K562 (cell line): ENCODE measurements at regions not wholly inside any gene's neighbourhood (a gene's known extent, or its start where the extent isn't known, plus 50 kb on each side); places are given as distances from the start of the nearest gene placed in this dataset.

Source experiments
- ATAC-seq: fragments of 200-7000 bp; cut with Tn5 transposase; 3 replicates; pipeline ENCODE4 v1.9.1; 2020; ENCODE audit warnings: moderate library complexity
- BruUV-seq: library from RNA; stranded (reverse); fragments of 400-500 nt; replicated peaks from 2 replicates; lab custom pipeline; 2021; lab: Mats Ljungman, UMichigan
- CTCF ChIA-PET: fragments of 300-600 bp; formaldehyde crosslinking; extraction: SDS; loops from one replicate; lab custom pipeline; 2021; ENCODE audit warnings: low intra/inter-chr PET ratio; lab: Yijun Ruan, JAX
- POLR2A ChIA-PET: fragments of 300-600, 350-650 bp; sonication (Branson Sonifier 250); formaldehyde crosslinking; extraction: SDS; loops from one replicate; lab custom pipeline; 2021; ENCODE audit warnings: antibody characterized with exemption, inconsistent platforms; lab: Yijun Ruan, JAX
- DNase-seq, 4 experiments: peaks; one replicate each; pipeline versions ENCODE4 v3.0.0 to v3.0.0-alpha.2; 2011 to 2018; ENCODE audit warnings: low spot score in 3 of 4, mixed read lengths in 3 of 4; ENCODE audit errors: extremely low read depth in 1 of 4
- FAIRE-seq: peaks from 2 replicates; lab custom pipeline; 2011; peaks lifted over from hg19 to GRCh38; lab: Jason Lieb, UNC
- H2AFZ ChIP-seq: 2 replicates; pipeline ENCODE4 v1.6.0; 2011; ENCODE audit warnings: low read depth, low read length, control low read depth, inconsistent platforms
- H3K27ac ChIP-seq: fragments of 200-600 bp; 3 replicates; pipeline ENCODE4 v1.8.0; 2011; ENCODE audit warnings: low read depth, mild to moderate bottlenecking, control low read depth, inconsistent platforms, low read length, moderate library complexity, mixed read lengths; ENCODE audit errors: extremely low read depth
- H3K27me3 ChIP-seq, 2 experiments: fragments of 300-600 bp in 1 of 2; 2 replicates in 1 of 2; 3 replicates in 1 of 2; pipeline versions ENCODE4 v1.6.0 to v1.8.0; 2011; ENCODE audit warnings: inconsistent platforms in 2 of 2, low read length in 2 of 2, mild to moderate bottlenecking in 1 of 2, mixed read lengths in 1 of 2, moderate library complexity in 1 of 2; ENCODE audit not compliant: control insufficient read depth in 2 of 2, insufficient read depth in 2 of 2
- H3K36me3 ChIP-seq: fragments of 300-600 bp; 3 replicates; pipeline ENCODE4 v1.8.0; 2011; ENCODE audit warnings: mild to moderate bottlenecking, low read length, inconsistent platforms; ENCODE audit not compliant: control insufficient read depth, insufficient read depth
- H3K4me1 ChIP-seq, 2 experiments: fragments of 200-600 bp in 1 of 2; replicated peaks in 1 of 2; 2 replicates in 1 of 2; 3 replicates in 1 of 2; pipeline versions ENCODE4 v1.5.1 to v1.8.0; 2011; ENCODE audit warnings: inconsistent platforms in 2 of 2, low read length in 2 of 2, mild to moderate bottlenecking in 1 of 2, mixed read lengths in 1 of 2, moderate library complexity in 1 of 2; ENCODE audit not compliant: control insufficient read depth in 2 of 2, insufficient read depth in 2 of 2
- H3K4me2 ChIP-seq: 2 replicates; pipeline ENCODE4 v1.6.1; 2011; ENCODE audit warnings: low read length, control low read depth, inconsistent platforms, mixed read lengths; ENCODE audit not compliant: insufficient read depth
- H3K4me3 ChIP-seq: fragments of 200-600 bp; sonication (generic), shearing (Covaris generic); 2 replicates; pipeline ENCODE4 v1.5.1; 2016; ENCODE audit warnings: control low read depth, inconsistent platforms
- H3K79me2 ChIP-seq: fragments of 200-600 bp; 3 replicates; pipeline ENCODE4 v1.8.0; 2011; ENCODE audit warnings: low read length, inconsistent platforms; ENCODE audit not compliant: control insufficient read depth, insufficient read depth
- H3K9ac ChIP-seq, 2 experiments: 2 replicates each; pipeline versions ENCODE4 v1.6.0 to v1.6.1; 2011; ENCODE audit warnings: low read depth in 2 of 2, low read length in 2 of 2, control low read depth in 1 of 2, inconsistent platforms in 1 of 2, mild to moderate bottlenecking in 1 of 2, mixed read lengths in 1 of 2; ENCODE audit not compliant: insufficient read depth in 1 of 2
- H3K9me1 ChIP-seq: one replicate; pipeline ENCODE4 v1.6.0; 2011; ENCODE audit warnings: inconsistent platforms, mild to moderate bottlenecking, low read length, moderate library complexity; ENCODE audit not compliant: control insufficient read depth, insufficient read depth
- H3K9me3 ChIP-seq: replicated peaks from 2 replicates; pipeline ENCODE4 v1.5.1; 2011; ENCODE audit warnings: low read depth, low read length, inconsistent platforms; ENCODE audit not compliant: control insufficient read depth, insufficient read depth
- H4K20me1 ChIP-seq: replicated peaks from 2 replicates; pipeline ENCODE4 v1.6.1; 2011; ENCODE audit warnings: low read length, inconsistent platforms, mixed read lengths; ENCODE audit not compliant: control insufficient read depth, insufficient read depth
- CBFA2T2 ChIP-seq: fragments of 450-650 bp; conservative IDR thresholded peaks from 2 replicates; pipeline ENCODE4 v1.6.1; 2017; ENCODE audit warnings: mild to moderate bottlenecking
- HNRNPK ChIP-seq: fragments of 200-400 bp; formaldehyde crosslinking; IDR thresholded peaks from one replicate; pipeline ENCODE4 v1.6.1; 2018; ENCODE audit warnings: mild to moderate bottlenecking, low read depth, low read length; ENCODE audit not compliant: poor library complexity, severe bottlenecking
- KAT8 ChIP-seq: fragments of 450-650 bp; IDR thresholded peaks from 2 replicates; pipeline ENCODE4 v1.6.1; 2016; ENCODE audit warnings: low read depth, mild to moderate bottlenecking
- MCM5 ChIP-seq: fragments of 450-650 bp; IDR thresholded peaks from 2 replicates; pipeline ENCODE4 v1.6.1; 2016; ENCODE audit warnings: low read depth
- RAD21 ChIP-seq, 2 experiments: fragments of 250-450 bp in 1 of 2; fragments of 450-650 bp in 1 of 2; sonication (Bioruptor Pico) in 1 of 2; formaldehyde crosslinking in 1 of 2; IDR thresholded peaks in 1 of 2; conservative IDR thresholded peaks in 1 of 2; 2 replicates each; pipeline versions ENCODE4 v1.4.0 to v1.8.0; 2020 to 2022; ENCODE audit warnings: mild to moderate bottlenecking in 2 of 2, moderate library complexity in 1 of 2
- SMC3 ChIP-seq: conservative IDR thresholded peaks from 2 replicates; pipeline ENCODE4 v1.6.1; 2011; ENCODE audit warnings: low read depth, low read length, improper control_type of control experiment; ENCODE audit not compliant: insufficient read depth
- WGBS: fragments of 100-300 bp; shearing (Covaris generic); methylation state at CpG from one replicate; pipeline ENCODE4 v1.1.6; 2016; ENCODE audit warnings: low coverage, mixed read lengths; ENCODE audit not compliant: insufficient coverage; ENCODE audit errors: missing lambda C conversion rate; 5-methylcytosine and 5-hydroxymethylcytosine counted together
- in situ Hi-C: fragments of 300-500 bp; cut with MboI; formaldehyde crosslinking; loops from 4 replicates; pipeline ENCODE4 v1.15.0; 2018; ENCODE audit warnings: inconsistent platforms, mixed read lengths
- intact Hi-C: fragments of 100-400 bp; cut with micrococcal nuclease; formaldehyde crosslinking; loops from 2 replicates; pipeline ENCODE4 v1.14.2; 2022
- TF ChIP-seq, protein P1 (sequence below), 3 experiments: IDR thresholded peaks in 2 of 3; conservative IDR thresholded peaks in 1 of 3; 2 replicates each; pipeline ENCODE4 v1.5.1; 2011 to 2012; ENCODE audit warnings: low read length in 3 of 3, mild to moderate bottlenecking in 3 of 3, control low read depth in 2 of 3, improper control_type of control experiment in 1 of 3, inconsistent platforms in 1 of 3, low read depth in 1 of 3, mixed read lengths in 1 of 3, moderate library complexity in 1 of 3; ENCODE audit not compliant: insufficient read depth in 2 of 3

DNA sequence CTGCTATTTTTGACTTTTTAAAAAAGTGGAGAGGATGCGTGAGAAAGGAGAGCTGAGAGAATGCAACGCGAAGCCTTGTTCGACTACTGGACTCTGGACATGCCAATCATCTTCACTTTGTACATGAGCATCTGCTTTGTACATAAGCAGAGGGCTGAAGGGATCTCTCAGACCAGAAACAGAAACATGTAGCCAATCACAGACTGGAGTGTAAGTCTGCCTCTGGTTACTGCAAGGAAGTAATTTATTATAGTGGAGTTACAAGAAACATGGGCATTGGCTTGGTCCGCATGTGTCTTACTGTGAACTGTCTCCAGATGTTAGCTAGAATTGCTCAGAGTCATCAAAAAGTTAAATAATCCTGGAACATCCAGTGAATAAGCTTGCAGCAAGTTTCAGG, 190.0 kb upstream of the GRAMD2B start:
- Histone ChIP-seq H4K20me1 (no peaks in the 10 kb centered on the region), H3K4me2 (no peak overlapping the region), H3K4me1 (no peaks in the 10 kb centered on the region), H3K27me3 (no peaks in the 10 kb centered on the region), H3K9me1 (no peaks in the 10 kb centered on the region), H3K4me3 (no peak overlapping the region), H2AFZ (no peak overlapping the region), H3K36me3 (no peaks in the 10 kb centered on the region), H3K9ac (no peak overlapping the region), H3K79me2 (no peaks in the 10 kb centered on the region), H3K9me3 (no peaks in the 10 kb centered on the region), H3K27ac (no peak overlapping the region)
- in situ Hi-C loops (no loop called here), intact Hi-C loops (loop anchor here (5.0 kb wide), 1 partner anchor 304 kb away; no protein-coding TSS in a partner anchor)
- ChIA-PET CTCF (no interaction called here), POLR2A (no interaction called here)
- BruUV-seq, result no TSS peak
- FAIRE-seq (no peak), ATAC-seq (no peak), DNase-seq (no peak)
- WGBS, result 4% methylated on average over 5 of the region's 5 CpGs
- TF ChIP-seq HNRNPK (no peak), MCM5 (no peak), KAT8 (no peak)

DNA sequence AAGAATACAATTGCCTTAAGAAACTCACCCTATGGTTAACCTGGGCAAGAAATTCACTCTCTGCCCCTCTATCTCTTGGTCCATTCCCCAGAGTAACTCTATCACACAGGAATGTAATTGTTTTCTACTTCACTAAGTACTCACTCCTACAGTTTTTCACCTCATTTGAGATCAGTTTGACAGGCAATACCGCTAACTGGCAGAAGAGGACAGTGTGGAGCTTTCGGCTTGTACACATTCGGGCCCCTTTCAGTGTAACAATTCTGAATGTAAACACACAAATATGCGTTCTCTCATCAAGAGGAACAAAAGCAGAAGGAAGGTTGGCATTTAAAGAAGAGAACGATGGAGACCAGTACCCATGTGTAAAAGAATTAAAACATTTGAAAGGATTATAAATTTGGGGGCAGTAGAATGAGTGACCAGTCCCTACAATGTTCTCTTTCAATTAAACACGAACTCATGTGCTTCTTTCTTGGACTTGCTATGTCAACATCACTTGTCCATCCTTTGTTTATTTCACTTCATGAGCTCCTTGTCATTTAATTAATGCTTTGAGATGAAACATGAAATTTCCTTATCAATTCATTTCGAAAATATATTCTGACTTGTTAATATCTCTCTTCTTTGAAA, 188.5 kb upstream of the GRAMD2B start:
- CTCF ChIA-PET, result no interaction called here
- H3K27me3 ChIP-seq, result no peaks in the 10 kb centered on the region
- no peak for TF ChIP-seq SMC3
- TF ChIP-seq RAD21 (CRISPR knock-in tag; conservative IDR thresholded peaks at IDR 0.05 in 1 of 2, IDR thresholded peaks at IDR 0.05 in 1 of 2), result peak in 1 of 2 experiments; percentile 39; a peak in 1 of 4 replicates
- no peak for TF ChIP-seq CBFA2T2
- TF ChIP-seq, protein P1, sequence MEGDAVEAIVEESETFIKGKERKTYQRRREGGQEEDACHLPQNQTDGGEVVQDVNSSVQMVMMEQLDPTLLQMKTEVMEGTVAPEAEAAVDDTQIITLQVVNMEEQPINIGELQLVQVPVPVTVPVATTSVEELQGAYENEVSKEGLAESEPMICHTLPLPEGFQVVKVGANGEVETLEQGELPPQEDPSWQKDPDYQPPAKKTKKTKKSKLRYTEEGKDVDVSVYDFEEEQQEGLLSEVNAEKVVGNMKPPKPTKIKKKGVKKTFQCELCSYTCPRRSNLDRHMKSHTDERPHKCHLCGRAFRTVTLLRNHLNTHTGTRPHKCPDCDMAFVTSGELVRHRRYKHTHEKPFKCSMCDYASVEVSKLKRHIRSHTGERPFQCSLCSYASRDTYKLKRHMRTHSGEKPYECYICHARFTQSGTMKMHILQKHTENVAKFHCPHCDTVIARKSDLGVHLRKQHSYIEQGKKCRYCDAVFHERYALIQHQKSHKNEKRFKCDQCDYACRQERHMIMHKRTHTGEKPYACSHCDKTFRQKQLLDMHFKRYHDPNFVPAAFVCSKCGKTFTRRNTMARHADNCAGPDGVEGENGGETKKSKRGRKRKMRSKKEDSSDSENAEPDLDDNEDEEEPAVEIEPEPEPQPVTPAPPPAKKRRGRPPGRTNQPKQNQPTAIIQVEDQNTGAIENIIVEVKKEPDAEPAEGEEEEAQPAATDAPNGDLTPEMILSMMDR (IDR thresholded peaks at IDR 0.05 in 2 of 3, conservative IDR thresholded peaks at IDR 0.05 in 1 of 3; ENCODE audit: insufficient read depth in 2 of 3, low read depth in 1 of 3, low read length in 3 of 3), result peak; percentile 43 to 55 (median 44)
- POLR2A ChIA-PET, result no interaction called here
- 0% methylated on average over 7 of the region's 7 CpGs for WGBS
- H3K4me1 ChIP-seq, result no peaks in the 10 kb centered on the region
- H3K4me3 ChIP-seq, result no peak overlapping the region
- H3K9ac ChIP-seq, result no peak overlapping the region
- BruUV-seq, result no TSS peak
- ATAC-seq, result peak; percentile 74
- DNase-seq, result peak in 3 of 4 experiments; percentile 8 to 20 (median 9)
- no peaks in the 10 kb centered on the region for H3K36me3 ChIP-seq
- in situ Hi-C loops (no loop called here), intact Hi-C loops (loop anchor here (5.0 kb wide), 1 partner anchor 303 kb away; no protein-coding TSS in a partner anchor)
- H3K79me2 ChIP-seq, result no peaks in the 10 kb centered on the region
- peak; percentile 44 for FAIRE-seq
- H4K20me1 ChIP-seq, result no peaks in the 10 kb centered on the region
- H3K9me1 ChIP-seq, result no peaks in the 10 kb centered on the region
- H3K4me2 ChIP-seq, result no peak overlapping the region
- H3K27ac ChIP-seq, result no peak overlapping the region
- no peaks in the 10 kb centered on the region for H3K9me3 ChIP-seq
- H2AFZ ChIP-seq, result no peak overlapping the region
